ENCODE measurements at regions not wholly inside any gene's neighbourhood (a gene's known extent, or its start where the extent isn't known, plus 50 kb on each side); places are given as distances from the start of the nearest gene placed in this dataset.
"Not testable (repeated sequence)": the region's sequence is repeated elsewhere in the genome, so short reads cannot be mapped to it uniquely, and the experiment has no call there.

DNA sequence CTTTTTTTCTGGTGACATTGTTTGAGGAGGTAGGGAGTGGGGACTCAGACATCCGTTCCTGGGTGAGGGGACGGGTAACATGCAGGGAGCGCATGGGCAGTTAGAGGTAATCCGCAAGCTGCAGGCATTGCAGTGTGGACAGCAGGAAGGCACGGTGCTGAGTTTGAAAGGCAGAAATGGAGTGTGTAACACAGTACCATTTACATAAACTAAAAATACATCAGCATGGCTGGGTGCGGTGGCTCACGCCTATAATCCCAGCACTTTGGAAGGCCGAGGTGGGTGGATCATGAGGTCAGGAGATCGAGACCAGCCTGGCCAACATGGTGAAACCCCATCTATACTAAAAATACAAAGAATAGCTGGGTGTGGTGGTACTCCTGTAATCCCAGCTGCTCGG lies 109.3 kb upstream of the EXOC2 start:
- H3K9me3 Mint-ChIP-seq; H3K4me1 Mint-ChIP-seq; DNase-seq; H3K4me3 ChIP-seq (ENCODE audit: control insufficient read depth in 1 of 2, extremely low read depth in 1 of 2, low read length in 1 of 2); H3K4me3 Mint-ChIP-seq; ATAC-seq (replicated peaks in 1 of 4); H3K27ac Mint-ChIP-seq; H3K36me3 Mint-ChIP-seq; H3K4me1 ChIP-seq (ENCODE audit: control insufficient read depth in 1 of 2, extremely low read depth in 1 of 2, insufficient read depth in 2 of 2, low read length in 2 of 2); POLR2A ChIA-PET; H3K27ac ChIP-seq (ENCODE audit: low read length); H3K36me3 ChIP-seq (ENCODE audit: control insufficient read depth in 2 of 2, extremely low read depth in 1 of 2, insufficient read depth in 1 of 2, low read length in 1 of 2); CTCF ChIA-PET; H3K9me3 ChIP-seq: not testable (repeated sequence)
- H3K27me3 Mint-ChIP-seq, result peaks cover 16 to 38% of the 10 kb centered on the region in 2 donors
- WGBS (ENCODE audit: insufficient coverage), result 100% methylated on average over 1 of the region's 10 CpGs
- peaks cover 5 to 17% of the 10 kb centered on the region in 2 experiments for H3K27me3 ChIP-seq (replicated peaks in 1 of 2; ENCODE audit: control insufficient read depth in 2 of 2, extremely low read depth in 1 of 2, insufficient read depth in 2 of 2, low read length in 1 of 2)

GRCh38 chr6:799769-800168 lies 106.8 kb upstream of the EXOC2 start:
- H3K9me3 ChIP-seq, result no peaks in the 10 kb centered on the region
- no peak overlapping the region for H3K4me3 Mint-ChIP-seq
- no peaks in the 10 kb centered on the region for H3K4me1 ChIP-seq (ENCODE audit: control insufficient read depth in 1 of 2, extremely low read depth in 1 of 2, insufficient read depth in 2 of 2, low read length in 2 of 2)
- WGBS (ENCODE audit: insufficient coverage), result 70% methylated on average over 3 of the region's 6 CpGs
- H3K27ac Mint-ChIP-seq, result no peak overlapping the region
- H3K4me1 Mint-ChIP-seq, result no peaks in the 10 kb centered on the region
- POLR2A ChIA-PET, result interaction anchor here in 1 of 2 donors (0.7 kb wide), 1 partner anchor 761 kb away, joined by 18 read pairs; no protein-coding TSS in a partner anchor
- no peaks in the 10 kb centered on the region for H3K36me3 Mint-ChIP-seq
- H3K27me3 Mint-ChIP-seq, result peaks cover 20 to 43% of the 10 kb centered on the region in 2 donors
- DNase-seq (no peak), ATAC-seq (replicated peaks in 1 of 4) (no peak)
- no peaks in the 10 kb centered on the region for H3K36me3 ChIP-seq (ENCODE audit: control insufficient read depth in 2 of 2, extremely low read depth in 1 of 2, insufficient read depth in 1 of 2, low read length in 1 of 2)
- H3K9me3 Mint-ChIP-seq, result no peaks in the 10 kb centered on the region
- H3K27ac ChIP-seq (ENCODE audit: low read length), result no peak overlapping the region
- no peak overlapping the region for H3K4me3 ChIP-seq (ENCODE audit: control insufficient read depth in 1 of 2, extremely low read depth in 1 of 2, low read length in 1 of 2)
- H3K27me3 ChIP-seq (replicated peaks in 1 of 2; ENCODE audit: control insufficient read depth in 2 of 2, extremely low read depth in 1 of 2, insufficient read depth in 2 of 2, low read length in 1 of 2), result peaks cover 8 to 15% of the 10 kb centered on the region in 2 experiments
- CTCF ChIA-PET, result interaction anchor here in 1 of 2 donors (0.6 to 0.7 kb wide), 3 partner anchors 128 to 581 kb away, joined by 3 to 5 read pairs (median 4); no protein-coding TSS in a partner anchor

DNA sequence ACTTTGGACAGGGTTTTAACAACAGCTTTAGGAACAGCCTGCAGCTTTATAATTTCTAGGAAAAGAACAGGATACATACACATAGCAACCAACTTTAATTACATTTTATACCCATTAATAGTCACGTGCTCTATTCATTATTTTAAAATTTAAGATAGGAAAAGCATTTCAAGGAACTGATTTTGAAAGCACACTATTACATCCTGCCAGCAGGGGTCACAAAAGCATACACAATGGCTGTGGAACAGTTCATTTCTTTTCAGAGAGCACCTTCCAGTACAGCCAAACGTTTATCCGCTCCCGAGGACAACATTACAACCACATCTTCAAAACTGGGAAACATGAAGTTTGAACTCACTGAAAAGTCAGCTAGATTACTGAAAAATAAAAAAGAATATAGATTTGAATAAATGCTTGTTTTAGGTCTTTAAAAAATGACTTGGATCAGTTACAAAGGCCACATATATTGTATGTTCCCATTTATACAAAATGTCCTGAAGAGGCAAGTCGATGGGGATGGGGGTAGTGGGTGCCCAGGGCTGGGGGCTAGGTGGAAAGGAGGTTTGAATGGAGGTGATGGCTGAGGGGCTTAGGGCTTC lies 104.6 kb upstream of the EXOC2 start:
- Mint-ChIP-seq H3K27ac (no peak overlapping the region), H3K27me3 (peaks cover 27 to 49% of the 10 kb centered on the region in 2 donors), H3K9me3 (no peaks in the 10 kb centered on the region), H3K36me3 (no peaks in the 10 kb centered on the region), H3K4me3 (no peak overlapping the region), H3K4me1 (no peaks in the 10 kb centered on the region)
- Histone ChIP-seq H3K27ac (ENCODE audit: low read length) (no peak overlapping the region), H3K4me3 (ENCODE audit: control insufficient read depth in 1 of 2, extremely low read depth in 1 of 2, low read length in 1 of 2) (no peak overlapping the region), H3K27me3 (replicated peaks in 1 of 2; ENCODE audit: control insufficient read depth in 2 of 2, extremely low read depth in 1 of 2, insufficient read depth in 2 of 2, low read length in 1 of 2) (peaks cover 7 to 8% of the 10 kb centered on the region in 2 experiments), H3K9me3 (no peaks in the 10 kb centered on the region), H3K36me3 (ENCODE audit: control insufficient read depth in 2 of 2, extremely low read depth in 1 of 2, insufficient read depth in 1 of 2, low read length in 1 of 2) (no peaks in the 10 kb centered on the region), H3K4me1 (ENCODE audit: control insufficient read depth in 1 of 2, extremely low read depth in 1 of 2, insufficient read depth in 2 of 2, low read length in 2 of 2) (no peaks in the 10 kb centered on the region)
- ATAC-seq (replicated peaks in 1 of 4) (no peak), DNase-seq (peak in 18 of 35 experiments; percentile 3 to 55 (median 14))
- no CpG with 5 or more reads among the region's 5 CpGs for whole genome bisulfite sequencing (ENCODE audit: insufficient coverage)
- ChIA-PET CTCF (interaction anchor here in 1 of 2 donors (0.6 to 1.0 kb wide), 3 partner anchors 584 to 639 kb away, joined by 3 read pairs; no protein-coding TSS in a partner anchor), POLR2A (no interaction called here)

GRCh38 chr6:795046-795685 lies 102.2 kb upstream of the EXOC2 start:
- H3K27ac ChIP-seq (ENCODE audit: low read length), result no peak overlapping the region
- H3K4me1 ChIP-seq (ENCODE audit: control insufficient read depth in 1 of 2, extremely low read depth in 1 of 2, insufficient read depth in 2 of 2, low read length in 2 of 2), result no peaks in the 10 kb centered on the region
- Mint-ChIP-seq H3K4me1 (no peaks in the 10 kb centered on the region), H3K4me3 (no peak overlapping the region), H3K27ac (no peak overlapping the region), H3K9me3 (no peaks in the 10 kb centered on the region), H3K27me3 (peaks cover 29 to 50% of the 10 kb centered on the region in 2 donors), H3K36me3 (no peaks in the 10 kb centered on the region)
- 15% methylated on average over 3 of the region's 11 CpGs for WGBS (ENCODE audit: insufficient coverage)
- no peak for ATAC-seq (replicated peaks in 1 of 4)
- ChIA-PET POLR2A (no interaction called here), CTCF (interaction anchor here in 1 of 2 donors (0.8 kb wide), 1 partner anchor 10 kb away, joined by 3 read pairs; no protein-coding TSS in a partner anchor)
- no peak overlapping the region for H3K4me3 ChIP-seq (ENCODE audit: control insufficient read depth in 1 of 2, extremely low read depth in 1 of 2, low read length in 1 of 2)
- H3K9me3 ChIP-seq, result no peaks in the 10 kb centered on the region
- H3K27me3 ChIP-seq (replicated peaks in 1 of 2; ENCODE audit: control insufficient read depth in 2 of 2, extremely low read depth in 1 of 2, insufficient read depth in 2 of 2, low read length in 1 of 2), result peaks cover 6 to 8% of the 10 kb centered on the region in 2 experiments
- no peak for DNase-seq
- no peaks in the 10 kb centered on the region for H3K36me3 ChIP-seq (ENCODE audit: control insufficient read depth in 2 of 2, extremely low read depth in 1 of 2, insufficient read depth in 1 of 2, low read length in 1 of 2)

GRCh38 chr6:793261-793660 lies 100.3 kb upstream of the EXOC2 start:
- Histone ChIP-seq H3K4me3 (ENCODE audit: control insufficient read depth in 1 of 2, extremely low read depth in 1 of 2, low read length in 1 of 2) (no peak overlapping the region), H3K9me3 (no peaks in the 10 kb centered on the region), H3K27me3 (replicated peaks in 1 of 2; ENCODE audit: control insufficient read depth in 2 of 2, extremely low read depth in 1 of 2, insufficient read depth in 2 of 2, low read length in 1 of 2) (peaks cover 3 to 5% of the 10 kb centered on the region in 2 experiments), H3K36me3 (ENCODE audit: control insufficient read depth in 2 of 2, extremely low read depth in 1 of 2, insufficient read depth in 1 of 2, low read length in 1 of 2) (no peaks in the 10 kb centered on the region), H3K27ac (ENCODE audit: low read length) (no peak overlapping the region), H3K4me1 (ENCODE audit: control insufficient read depth in 1 of 2, extremely low read depth in 1 of 2, insufficient read depth in 2 of 2, low read length in 2 of 2) (peaks cover under 1% of the 10 kb centered on the region in 2 experiments)
- DNase-seq (no peak), ATAC-seq (replicated peaks in 1 of 4) (no peak)
- H3K36me3 Mint-ChIP-seq, result no peaks in the 10 kb centered on the region
- peaks cover under 1 to 2% (median under 1%) of the 10 kb centered on the region in 3 donors for H3K4me1 Mint-ChIP-seq
- no peak overlapping the region for H3K4me3 Mint-ChIP-seq
- POLR2A ChIA-PET, result no interaction called here
- CTCF ChIA-PET, result no interaction called here
- WGBS (ENCODE audit: insufficient coverage), result 85% methylated on average over 4 of the region's 13 CpGs
- H3K9me3 Mint-ChIP-seq, result no peaks in the 10 kb centered on the region
- no peak overlapping the region for H3K27ac Mint-ChIP-seq
- H3K27me3 Mint-ChIP-seq, result peaks cover 28 to 48% of the 10 kb centered on the region in 2 donors

DNA sequence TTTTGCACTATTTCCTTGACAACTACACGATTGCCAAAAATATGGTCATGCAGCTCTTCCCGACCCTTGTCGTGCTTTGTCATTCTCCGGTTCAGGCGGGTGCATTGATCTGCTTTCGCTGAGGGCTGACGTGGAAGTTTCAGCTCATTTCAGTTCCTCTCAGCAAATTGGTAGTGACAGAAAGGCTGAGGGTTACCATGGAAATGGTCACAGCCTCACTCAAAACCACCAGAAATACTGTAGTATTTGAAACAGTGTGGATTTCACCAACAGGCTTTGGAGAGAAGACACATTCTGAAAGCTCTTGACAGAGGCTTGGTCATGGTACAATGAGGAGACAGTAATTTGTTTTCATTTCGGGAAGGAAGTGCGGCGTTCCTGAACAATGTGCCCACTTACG lies 99.7 kb upstream of the EXOC2 start:
- Histone ChIP-seq H3K27ac (ENCODE audit: low read length) (no peak overlapping the region), H3K27me3 (replicated peaks in 1 of 2; ENCODE audit: control insufficient read depth in 2 of 2, extremely low read depth in 1 of 2, insufficient read depth in 2 of 2, low read length in 1 of 2) (peaks cover 2 to 3% of the 10 kb centered on the region in 2 experiments), H3K4me3 (ENCODE audit: control insufficient read depth in 1 of 2, extremely low read depth in 1 of 2, low read length in 1 of 2) (no peak overlapping the region), H3K4me1 (ENCODE audit: control insufficient read depth in 1 of 2, extremely low read depth in 1 of 2, insufficient read depth in 2 of 2, low read length in 2 of 2) (peaks cover 2 to 6% of the 10 kb centered on the region in 2 experiments), H3K36me3 (ENCODE audit: control insufficient read depth in 2 of 2, extremely low read depth in 1 of 2, insufficient read depth in 1 of 2, low read length in 1 of 2) (no peaks in the 10 kb centered on the region), H3K9me3 (no peaks in the 10 kb centered on the region)
- ATAC-seq (replicated peaks in 1 of 4) (no peak), DNase-seq (no peak)
- WGBS (ENCODE audit: insufficient coverage), result 71% methylated on average over 7 of the region's 11 CpGs
- H3K4me1 Mint-ChIP-seq, result peaks cover 6 to 8% (median 7%) of the 10 kb centered on the region in 3 donors
- no peak overlapping the region for H3K4me3 Mint-ChIP-seq
- H3K36me3 Mint-ChIP-seq, result no peaks in the 10 kb centered on the region
- H3K27ac Mint-ChIP-seq, result no peak overlapping the region
- ChIA-PET POLR2A (no interaction called here), CTCF (no interaction called here)
- no peaks in the 10 kb centered on the region for H3K9me3 Mint-ChIP-seq
- peaks cover 24 to 42% of the 10 kb centered on the region in 2 donors for H3K27me3 Mint-ChIP-seq
